ENCODE measurements at regions not wholly inside any gene's neighbourhood (a gene's known extent, or its start where the extent isn't known, plus 50 kb on each side); places are given as distances from the start of the nearest gene placed in this dataset.

DNA sequence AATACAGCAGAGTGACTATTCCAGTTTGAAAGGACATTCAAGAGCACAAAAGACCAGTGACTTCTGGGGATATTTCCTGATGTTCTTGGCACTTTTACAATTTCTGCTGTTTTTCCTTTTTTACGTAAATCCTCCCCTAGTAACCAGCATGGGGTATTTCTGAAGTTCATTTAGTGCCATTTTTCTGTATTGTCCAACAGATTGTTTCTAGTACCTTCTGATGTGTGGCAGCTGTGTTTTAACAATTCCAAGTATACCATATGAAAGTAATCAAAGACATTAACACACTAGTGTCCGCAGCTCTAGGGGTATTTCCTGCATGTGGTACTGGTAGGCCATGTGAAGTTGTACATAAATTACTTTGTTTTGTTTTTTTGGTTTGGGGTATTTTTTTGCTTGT is 53.0 kb upstream of the SMARCA2 start:
- DNase-seq: no peak
- Histone ChIP-seq H3K27me3 (no peaks in the 10 kb centered on the region), H3K36me3 (ENCODE audit: low read depth, missing control alignments) (no peaks in the 10 kb centered on the region), H3K4me1 (no peaks in the 10 kb centered on the region), H3K27ac (no peak overlapping the region), H3K9me3 (no peaks in the 10 kb centered on the region), H3K4me3 (no peak overlapping the region)
- WGBS, 2 donors: 60 to 66% methylated on average over 2 of the region's 2 CpGs
- intact Hi-C loops (cut with DNase I; ENCODE audit: low total_unique reads): no loop called here
- no peak for TF ChIP-seq POLR2A (IDR thresholded peaks at IDR 0.05)
- TF ChIP-seq, protein P1, sequence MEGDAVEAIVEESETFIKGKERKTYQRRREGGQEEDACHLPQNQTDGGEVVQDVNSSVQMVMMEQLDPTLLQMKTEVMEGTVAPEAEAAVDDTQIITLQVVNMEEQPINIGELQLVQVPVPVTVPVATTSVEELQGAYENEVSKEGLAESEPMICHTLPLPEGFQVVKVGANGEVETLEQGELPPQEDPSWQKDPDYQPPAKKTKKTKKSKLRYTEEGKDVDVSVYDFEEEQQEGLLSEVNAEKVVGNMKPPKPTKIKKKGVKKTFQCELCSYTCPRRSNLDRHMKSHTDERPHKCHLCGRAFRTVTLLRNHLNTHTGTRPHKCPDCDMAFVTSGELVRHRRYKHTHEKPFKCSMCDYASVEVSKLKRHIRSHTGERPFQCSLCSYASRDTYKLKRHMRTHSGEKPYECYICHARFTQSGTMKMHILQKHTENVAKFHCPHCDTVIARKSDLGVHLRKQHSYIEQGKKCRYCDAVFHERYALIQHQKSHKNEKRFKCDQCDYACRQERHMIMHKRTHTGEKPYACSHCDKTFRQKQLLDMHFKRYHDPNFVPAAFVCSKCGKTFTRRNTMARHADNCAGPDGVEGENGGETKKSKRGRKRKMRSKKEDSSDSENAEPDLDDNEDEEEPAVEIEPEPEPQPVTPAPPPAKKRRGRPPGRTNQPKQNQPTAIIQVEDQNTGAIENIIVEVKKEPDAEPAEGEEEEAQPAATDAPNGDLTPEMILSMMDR (IDR thresholded peaks at IDR 0.05): no peak

DNA sequence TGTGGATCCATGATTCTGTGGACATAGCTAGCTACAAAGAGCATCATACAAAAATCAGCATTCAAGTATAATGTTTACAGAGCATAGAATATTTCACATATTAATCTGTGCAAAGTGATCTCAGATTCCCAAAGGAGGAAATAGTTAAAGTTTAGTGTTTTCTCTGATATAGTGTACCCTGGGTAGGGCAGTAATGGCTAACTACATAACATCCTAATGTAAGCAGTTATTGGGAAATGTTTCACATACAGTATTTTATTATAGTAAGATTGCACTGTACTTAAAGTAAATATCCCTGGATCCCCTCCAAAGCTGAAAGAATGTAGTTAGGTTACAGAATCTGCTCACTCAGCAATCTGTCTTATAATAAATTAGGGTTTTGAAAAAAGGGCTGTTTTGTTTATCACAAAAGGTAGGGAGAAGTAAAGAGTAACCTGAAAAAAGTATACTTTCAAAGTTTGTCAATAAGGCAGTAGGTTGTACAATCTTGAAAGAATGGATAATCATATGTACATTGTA is 52.5 kb upstream of the SMARCA2 start:
- Histone ChIP-seq H3K27ac (no peak overlapping the region), H3K4me3 (no peak overlapping the region), H3K9me3 (no peaks in the 10 kb centered on the region), H3K36me3 (ENCODE audit: low read depth, missing control alignments) (no peaks in the 10 kb centered on the region), H3K27me3 (no peaks in the 10 kb centered on the region), H3K4me1 (no peaks in the 10 kb centered on the region)
- DNase-seq: no peak
- no peak for TF ChIP-seq POLR2A (IDR thresholded peaks at IDR 0.05)
- TF ChIP-seq, protein P1 (IDR thresholded peaks at IDR 0.05): no peak
- intact Hi-C loops (cut with DNase I; ENCODE audit: low total_unique reads): no loop called here

DNA sequence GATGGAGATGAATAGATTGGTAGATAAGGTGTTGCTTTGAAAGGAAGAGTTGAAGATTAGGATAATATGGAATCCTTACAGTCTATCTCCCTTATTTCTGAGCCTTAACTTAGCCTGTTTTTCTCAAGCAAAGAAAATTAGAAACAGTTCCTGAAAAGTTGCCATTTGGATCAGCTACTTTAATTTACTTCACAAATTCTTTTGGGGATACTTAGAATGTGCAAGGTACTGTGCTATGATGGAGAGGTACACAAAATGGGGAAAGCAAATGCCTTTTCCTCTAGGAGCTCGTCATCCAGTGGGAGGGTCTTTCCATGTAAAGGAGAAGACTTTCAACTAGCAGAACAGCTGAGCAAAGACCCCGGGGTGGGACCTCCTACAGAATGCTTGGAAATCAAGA is 51.1 kb upstream of the SMARCA2 start:
- WGBS, 2 donors: 73 to 77% methylated on average over 2 of the region's 2 CpGs
- Histone ChIP-seq H3K36me3 (ENCODE audit: low read depth, missing control alignments) (no peaks in the 10 kb centered on the region), H3K27me3 (no peaks in the 10 kb centered on the region), H3K27ac (no peak overlapping the region), H3K4me3 (no peak overlapping the region), H3K4me1 (no peaks in the 10 kb centered on the region), H3K9me3 (no peaks in the 10 kb centered on the region)
- intact Hi-C loops (cut with DNase I; ENCODE audit: low total_unique reads): no loop called here
- TF ChIP-seq, protein P1 (IDR thresholded peaks at IDR 0.05): no peak
- TF ChIP-seq POLR2A (IDR thresholded peaks at IDR 0.05): no peak
- no peak for DNase-seq

Small RNAs in the stretch of these regions (small RNA-seq; reads per million reads assigned to genes)
- 0 reads per million in 2 donors for gene RNA5SP279

All from testis (tissue), 2 donors.